H9 (cell line): ENCODE measurements at regions not wholly inside any gene's neighbourhood (a gene's known extent, or its start where the extent isn't known, plus 50 kb on each side); places are given as distances from the start of the nearest gene placed in this dataset.

ENCODE experiments used
- DNase-seq: peaks from one replicate; pipeline ENCODE4 v3.0.0-alpha.2; 2017
- H2AFZ ChIP-seq: one replicate; pipeline ENCODE4 v1.6.1; 2013; ENCODE audit warnings: mild to moderate bottlenecking, low read length, control low read depth, moderate library complexity
- H2AK5ac ChIP-seq: 2 replicates; pipeline ENCODE4 v1.6.1; 2013; ENCODE audit warnings: low read length, control low read depth, mixed read lengths; ENCODE audit not compliant: insufficient read length
- H2BK120ac ChIP-seq: one replicate; pipeline ENCODE4 v1.6.1; 2013; ENCODE audit warnings: low read depth, mild to moderate bottlenecking, low read length, control low read depth, inconsistent platforms; ENCODE audit not compliant: poor library complexity, severe bottlenecking
- H2BK12ac ChIP-seq: 2 replicates; pipeline ENCODE4 v1.6.1; 2013; ENCODE audit warnings: low read length, control low read depth, mixed read lengths, low read depth; ENCODE audit not compliant: insufficient read length
- H2BK15ac ChIP-seq: 2 replicates; pipeline ENCODE4 v1.6.1; 2013; ENCODE audit warnings: low read depth, low read length, control low read depth
- H2BK20ac ChIP-seq: one replicate; pipeline ENCODE4 v1.6.1; 2013; ENCODE audit warnings: low read depth, mild to moderate bottlenecking, low read length, control low read depth, inconsistent platforms; ENCODE audit not compliant: poor library complexity, severe bottlenecking
- H2BK5ac ChIP-seq: 2 replicates; pipeline ENCODE4 v1.6.1; 2013; ENCODE audit warnings: low read length, control low read depth, mixed read lengths; ENCODE audit not compliant: insufficient read length
- H3K14ac ChIP-seq: 2 replicates; pipeline ENCODE4 v1.6.1; 2013; ENCODE audit warnings: low read length, control low read depth; ENCODE audit not compliant: insufficient read depth
- H3K18ac ChIP-seq: 2 replicates; pipeline ENCODE4 v1.6.1; 2013; ENCODE audit warnings: low read depth, mild to moderate bottlenecking, mixed read lengths, low read length, control low read depth; ENCODE audit not compliant: insufficient read length
- H3K23ac ChIP-seq: 2 replicates; pipeline ENCODE4 v1.6.1; 2013; ENCODE audit warnings: low read length, control low read depth, mixed read lengths, low read depth; ENCODE audit not compliant: insufficient read length
- H3K23me2 ChIP-seq: 2 replicates; pipeline ENCODE4 v1.6.1; 2013; ENCODE audit warnings: low read depth, mild to moderate bottlenecking, mixed read lengths, low read length, control low read depth; ENCODE audit not compliant: insufficient read length, poor library complexity, severe bottlenecking
- H3K27ac ChIP-seq: 2 replicates; pipeline ENCODE4 v1.5.1; 2013; ENCODE audit warnings: low read length, control low read depth, mixed read lengths, low read depth; ENCODE audit not compliant: insufficient read length
- H3K27me3 ChIP-seq: 2 replicates; pipeline ENCODE4 v1.6.1; 2013; ENCODE audit warnings: low read length, control low read depth, inconsistent platforms; ENCODE audit not compliant: insufficient read depth
- H3K4ac ChIP-seq: 2 replicates; pipeline ENCODE4 v1.6.1; 2013; ENCODE audit warnings: low read depth, mild to moderate bottlenecking, control low read depth, inconsistent platforms, low read length, moderate library complexity
- H3K4me1 ChIP-seq: 2 replicates; pipeline ENCODE4 v1.6.1; 2013; ENCODE audit warnings: low read length, control low read depth, inconsistent platforms; ENCODE audit not compliant: insufficient read depth
- H3K4me2 ChIP-seq: 2 replicates; pipeline ENCODE4 v1.6.1; 2013; ENCODE audit warnings: low read length, control low read depth, mixed read lengths; ENCODE audit not compliant: insufficient read length, insufficient read depth
- H3K56ac ChIP-seq: 2 replicates; pipeline ENCODE4 v1.6.1; 2013; ENCODE audit warnings: low read depth, mild to moderate bottlenecking, mixed read lengths, low read length, control low read depth; ENCODE audit not compliant: insufficient read length
- H3K79me1 ChIP-seq: 2 replicates; pipeline ENCODE4 v1.6.1; 2013; ENCODE audit warnings: low read depth, mild to moderate bottlenecking, moderate library complexity, low read length, control low read depth, inconsistent platforms; ENCODE audit not compliant: insufficient read depth, poor library complexity, severe bottlenecking
- H3K79me2 ChIP-seq: 2 replicates; pipeline ENCODE4 v1.6.1; 2013; ENCODE audit warnings: low read length, control low read depth, inconsistent platforms; ENCODE audit not compliant: insufficient read depth
- H3K9ac ChIP-seq: 2 replicates; pipeline ENCODE4 v1.6.1; 2013; ENCODE audit warnings: low read length, control low read depth, mixed read lengths; ENCODE audit not compliant: insufficient read length; ENCODE audit errors: extremely low read depth
- H3K9me3 ChIP-seq: one replicate; pipeline ENCODE4 v1.6.1; 2013; ENCODE audit warnings: low read depth, low read length, inconsistent platforms; ENCODE audit not compliant: control insufficient read depth
- H3T11ph ChIP-seq: one replicate; pipeline ENCODE4 v1.6.1; 2013; ENCODE audit warnings: mild to moderate bottlenecking, low read length, control low read depth, inconsistent platforms
- H4K20me1 ChIP-seq: one replicate; pipeline ENCODE4 v1.6.1; 2013; ENCODE audit not compliant: control insufficient read depth, insufficient read length, insufficient read depth
- H4K5ac ChIP-seq: 2 replicates; pipeline ENCODE4 v1.6.1; 2013; ENCODE audit warnings: low read depth, mild to moderate bottlenecking, mixed read lengths, low read length, control low read depth; ENCODE audit not compliant: insufficient read length
- H4K8ac ChIP-seq: replicated peaks from 2 replicates; pipeline ENCODE4 v1.6.1; 2013; ENCODE audit warnings: low read length, control low read depth, mixed read lengths, low read depth; ENCODE audit not compliant: insufficient read length
- H4K91ac ChIP-seq: 2 replicates; pipeline ENCODE4 v1.6.1; 2013; ENCODE audit warnings: low read depth, mild to moderate bottlenecking, moderate library complexity, mixed read lengths, low read length, control low read depth; ENCODE audit not compliant: insufficient read length
- H3K27ac Mint-ChIP-seq, 3 experiments: 2 replicates in 2 of 3; 3 replicates in 1 of 3; pipeline ENCODE4 v1.8.0; 2020 to 2021; ENCODE audit warnings: mixed read lengths in 3 of 3, mild to moderate bottlenecking in 1 of 3, moderate library complexity in 1 of 3
- H3K27me3 Mint-ChIP-seq: 2 replicates; pipeline ENCODE4 v1.8.0; 2021; ENCODE audit warnings: low read depth, mild to moderate bottlenecking, moderate library complexity, mixed read lengths
- H3K36me3 Mint-ChIP-seq, 3 experiments: 2 replicates in 2 of 3; 3 replicates in 1 of 3; pipeline ENCODE4 v1.8.0; 2020 to 2021; ENCODE audit warnings: low read depth in 3 of 3, mixed read lengths in 3 of 3; ENCODE audit not compliant: insufficient read depth in 1 of 3
- H3K4me1 Mint-ChIP-seq, 2 experiments: 2 replicates each; pipeline ENCODE4 v1.8.0; 2020; ENCODE audit warnings: mixed read lengths in 2 of 2
- H3K4me3 Mint-ChIP-seq, 2 experiments: 2 replicates in 1 of 2; 3 replicates in 1 of 2; pipeline ENCODE4 v1.8.0; 2020 to 2021; ENCODE audit warnings: mild to moderate bottlenecking in 2 of 2, mixed read lengths in 2 of 2, moderate library complexity in 1 of 2
- H3K9me3 Mint-ChIP-seq, 2 experiments: 2 replicates in 1 of 2; 3 replicates in 1 of 2; pipeline ENCODE4 v1.8.0; 2020; ENCODE audit warnings: mild to moderate bottlenecking in 2 of 2, mixed read lengths in 2 of 2, moderate library complexity in 1 of 2
- CTCF ChIP-seq: fragments of 200-600 bp; sonication (generic); conservative IDR thresholded peaks from 3 replicates; pipeline ENCODE4 v1.8.0; 2021; ENCODE audit warnings: antibody characterized with exemption, mild to moderate bottlenecking
- WGBS: extraction: QIAGEN DNeasy Blood & Tissue Kit; methylation state at CpG from one replicate; pipeline ENCODE4 v1.1.7; 2013; ENCODE audit warnings: missing lambda C conversion rate, low lambda C conversion rate, mixed read lengths; ENCODE audit not compliant: insufficient read length; ENCODE audit errors: extremely low coverage; 5-methylcytosine and 5-hydroxymethylcytosine counted together

- no peak overlapping the region for H3K27ac Mint-ChIP-seq
- H3K36me3 Mint-ChIP-seq: peaks cover 0 to 6% (median 0%) of the 10 kb centered on the region in 3 experiments; a peak in 1 of 7 replicates
- H2BK15ac ChIP-seq: no peak overlapping the region
- H2BK5ac ChIP-seq: no peak overlapping the region
- no peak overlapping the region for H3K14ac ChIP-seq
- no peak for TF ChIP-seq CTCF
- peaks cover 3% of the 10 kb centered on the region for H3K79me1 ChIP-seq
- no peak overlapping the region for H3K18ac ChIP-seq
- no peaks in the 10 kb centered on the region; the same call in 1 of the 2 replicates for H3K27me3 Mint-ChIP-seq
- H2AK5ac ChIP-seq: no peak overlapping the region
- no peak overlapping the region for H2BK20ac ChIP-seq
- no peak overlapping the region for H3K27ac ChIP-seq
- DNase-seq: no peak
- H3T11ph ChIP-seq: no peak overlapping the region
- no peak overlapping the region for H3K4ac ChIP-seq
- H3K23me2 ChIP-seq: no peaks in the 10 kb centered on the region
- no peak overlapping the region for H3K23ac ChIP-seq
- H3K9me3 Mint-ChIP-seq: peaks cover 6 to 7% of the 10 kb centered on the region in 2 experiments; a peak in 3 of 5 replicates
- H3K79me2 ChIP-seq: no peaks in the 10 kb centered on the region
- H3K9ac ChIP-seq: no peak overlapping the region
- no peak overlapping the region for H4K8ac ChIP-seq
- no peak overlapping the region for H4K91ac ChIP-seq
- no peaks in the 10 kb centered on the region for H4K20me1 ChIP-seq
- no peak overlapping the region for H2BK120ac ChIP-seq
- H3K4me1 Mint-ChIP-seq: no peaks in the 10 kb centered on the region
- no CpG with 5 or more reads among the region's 5 CpGs for WGBS
- no peaks in the 10 kb centered on the region for H3K27me3 ChIP-seq
- H3K4me3 Mint-ChIP-seq: no peak overlapping the region
- H2AFZ ChIP-seq: no peak overlapping the region
- no peak overlapping the region for H4K5ac ChIP-seq
- no peak overlapping the region for H2BK12ac ChIP-seq
- H3K4me1 ChIP-seq: no peaks in the 10 kb centered on the region
- H3K56ac ChIP-seq: no peak overlapping the region
- no peak overlapping the region for H3K4me2 ChIP-seq
- H3K9me3 ChIP-seq: no peaks in the 10 kb centered on the region
These were observed 794.1 kb downstream of the BCL11B start for GRCh38 chr14:98477935-98478334.
